ENCODE measurements at regions not wholly inside any gene's neighbourhood (a gene's known extent, or its start where the extent isn't known, plus 50 kb on each side); places are given as distances from the start of the nearest gene placed in this dataset.

GRCh38 chr21:26652854-26653253 is 79.8 kb upstream of the CYYR1 start:
- TF ChIP-seq GATA3 (IDR thresholded peaks at IDR 0.05; ENCODE audit: low read depth, low read length) (no peak), GATA2 (IDR thresholded peaks at IDR 0.05; ENCODE audit: low read depth, low read length) (no peak)
